HG02884 (cell line): ENCODE measurements at regions not wholly inside any gene's neighbourhood (a gene's known extent, or its start where the extent isn't known, plus 50 kb on each side); places are given as distances from the start of the nearest gene placed in this dataset.
"Not testable (repeated sequence)": the region's sequence is repeated elsewhere in the genome, so short reads cannot be mapped to it uniquely, and the experiment has no call there.

Source experiments
- ATAC-seq: cut with Tn5 transposase; IDR thresholded peaks from one replicate; pipeline ENCODE4 v1.9.1; 2021; ENCODE audit warnings: mild to moderate bottlenecking, moderate library complexity; ENCODE audit not compliant: unreplicated experiment

- no peak for ATAC-seq
These were observed 630.3 kb upstream of the KLHL4 start for GRCh38 chrX:86887341-86887740.

- no peak for ATAC-seq
These were observed 607.6 kb upstream of the KLHL4 start for GRCh38 chrX:86910027-86910426.

DNA sequence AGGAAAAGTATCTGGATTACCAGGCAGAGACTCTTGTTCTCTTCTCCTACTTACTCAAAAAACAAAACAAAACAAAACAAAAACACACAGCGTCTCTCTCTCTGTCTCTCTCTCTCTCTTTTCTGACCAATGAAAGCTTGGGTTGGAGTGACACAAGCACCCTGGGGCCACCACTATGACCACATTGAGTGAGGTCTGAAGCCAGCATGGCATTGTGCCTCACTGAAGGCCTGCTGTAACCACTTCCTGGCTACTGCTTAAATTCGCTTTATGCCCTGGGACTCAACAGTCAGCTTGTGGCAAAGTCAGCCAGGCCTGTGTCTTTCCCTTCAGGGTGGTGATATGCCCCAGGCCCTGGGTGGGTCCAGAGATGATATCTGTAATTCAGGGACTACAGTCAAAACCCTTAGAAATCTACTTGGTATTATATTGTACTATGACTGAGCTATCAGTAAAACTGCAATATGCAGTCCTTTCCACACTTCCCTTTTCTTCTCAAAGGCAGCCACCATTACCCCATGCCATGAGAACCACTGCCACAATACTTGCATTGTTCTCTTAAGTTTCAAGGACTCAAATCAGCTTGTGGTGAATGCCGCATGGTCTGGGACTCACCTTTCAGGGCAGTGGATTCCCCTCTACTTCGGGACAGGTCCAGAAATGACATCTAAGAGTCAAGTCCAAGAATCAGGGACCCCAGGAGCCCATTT lies 606.8 kb upstream of the KLHL4 start:
- ATAC-seq = no peak

GRCh38 chrX:86914569-86914968 lies 603.0 kb upstream of the KLHL4 start:
- no peak for ATAC-seq

- no peak for ATAC-seq
These were observed 599.6 kb upstream of the KLHL4 start for GRCh38 chrX:86917959-86918358.

DNA sequence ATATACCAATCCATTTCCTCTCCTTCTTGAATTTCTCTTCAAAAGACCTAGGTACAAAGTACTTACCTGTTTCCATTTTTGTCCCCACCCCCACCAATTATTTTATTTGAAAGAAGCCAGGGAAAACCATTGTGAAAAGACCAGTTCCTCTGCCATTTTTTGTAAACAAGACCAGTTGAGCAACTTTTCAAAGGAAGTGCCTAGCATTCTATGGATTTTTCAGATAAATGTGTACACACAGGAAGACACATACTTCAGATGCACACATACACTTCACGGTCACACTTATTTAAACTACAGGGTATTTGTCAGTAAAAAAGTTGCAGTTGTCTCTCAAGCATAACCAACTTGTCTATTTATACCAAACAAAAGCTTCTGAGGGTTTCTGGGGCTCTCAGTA lies 587.2 kb upstream of the KLHL4 start:
- no peak for ATAC-seq

DNA sequence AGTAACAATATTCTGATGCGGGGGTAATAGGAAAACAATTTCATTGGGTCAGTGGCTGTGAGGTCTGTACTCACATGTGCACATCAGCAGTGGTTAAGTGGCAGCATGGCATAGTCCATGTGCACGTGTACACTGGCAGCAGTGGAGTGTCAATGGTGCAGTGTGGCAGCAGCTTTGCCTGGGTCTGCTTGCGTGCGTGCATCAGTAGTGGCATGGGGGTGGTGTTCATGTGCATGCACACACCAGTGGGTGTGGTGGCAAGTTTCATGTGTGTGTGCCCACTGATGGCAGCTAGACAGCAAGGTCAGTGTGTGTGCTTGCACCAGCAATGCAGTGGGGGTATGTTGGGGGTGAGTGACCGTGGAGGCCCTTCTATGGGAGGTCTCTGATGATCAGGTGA lies 581.6 kb upstream of the KLHL4 start:
- no peak for ATAC-seq

- ATAC-seq = peak; percentile 76
These were observed 571.0 kb upstream of the KLHL4 start for GRCh38 chrX:86946569-86946968.

DNA sequence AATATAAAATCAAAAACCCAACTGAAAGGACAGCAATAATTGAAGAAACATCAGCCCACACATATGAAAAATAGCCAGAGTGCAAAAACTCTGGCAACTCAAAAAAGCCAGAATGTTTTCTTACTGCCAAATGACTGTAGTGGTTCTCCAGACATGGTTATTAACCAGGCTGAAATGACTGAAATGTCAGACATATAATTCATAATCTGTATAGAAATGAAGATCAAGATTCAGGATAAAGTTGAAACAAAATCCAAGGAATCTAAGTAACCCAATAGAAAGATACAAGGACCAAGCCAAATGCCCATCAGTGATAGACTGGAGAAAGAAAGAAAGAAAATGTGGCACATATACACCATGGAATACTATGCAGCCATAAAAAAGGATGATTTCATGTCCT lies 553.3 kb upstream of the KLHL4 start:
- ATAC-seq = no peak

- no peak for ATAC-seq
These were observed 536.2 kb upstream of the KLHL4 start for GRCh38 chrX:86981326-86981879.

GRCh38 chrX:86987351-86987750 lies 530.3 kb upstream of the KLHL4 start:
- not testable (repeated sequence) for ATAC-seq

DNA sequence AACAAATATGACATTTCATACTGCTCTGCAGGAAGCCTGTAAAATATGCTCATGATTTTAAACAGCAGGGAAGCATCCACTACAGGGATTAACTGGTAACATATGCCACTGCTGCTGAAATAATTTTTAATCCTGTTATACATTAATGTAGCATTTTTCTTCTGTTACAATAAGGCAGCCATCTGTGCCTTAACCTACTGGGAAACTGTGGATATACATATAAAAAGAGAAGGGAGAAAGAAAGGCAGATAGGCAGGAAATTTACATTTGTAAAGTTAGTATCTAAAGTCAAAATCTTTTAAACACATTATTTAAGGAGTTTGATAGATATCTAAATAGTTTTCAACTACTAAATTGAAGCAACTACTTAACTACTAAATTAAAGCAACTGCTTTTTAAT lies 514.6 kb upstream of the KLHL4 start:
- no peak for ATAC-seq

DNA sequence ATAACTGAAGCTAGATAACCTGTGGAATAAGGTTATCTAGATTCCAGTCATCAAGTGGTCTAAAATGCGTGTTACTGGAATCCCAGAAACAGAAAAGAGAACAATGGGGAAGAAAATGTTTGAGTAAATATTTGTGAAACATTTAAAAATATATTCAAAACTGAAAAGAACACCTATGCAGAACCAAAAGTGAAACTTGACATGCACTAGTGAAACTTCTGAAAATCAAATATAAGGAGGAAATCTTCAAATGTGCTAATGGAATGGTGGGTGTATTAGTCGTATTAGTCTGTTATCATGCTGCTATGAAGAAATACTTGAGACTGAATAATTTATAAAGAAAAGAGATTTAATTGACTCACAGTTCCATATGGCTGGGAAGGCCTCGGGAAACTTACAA lies 512.4 kb upstream of the KLHL4 start:
- ATAC-seq = no peak

DNA sequence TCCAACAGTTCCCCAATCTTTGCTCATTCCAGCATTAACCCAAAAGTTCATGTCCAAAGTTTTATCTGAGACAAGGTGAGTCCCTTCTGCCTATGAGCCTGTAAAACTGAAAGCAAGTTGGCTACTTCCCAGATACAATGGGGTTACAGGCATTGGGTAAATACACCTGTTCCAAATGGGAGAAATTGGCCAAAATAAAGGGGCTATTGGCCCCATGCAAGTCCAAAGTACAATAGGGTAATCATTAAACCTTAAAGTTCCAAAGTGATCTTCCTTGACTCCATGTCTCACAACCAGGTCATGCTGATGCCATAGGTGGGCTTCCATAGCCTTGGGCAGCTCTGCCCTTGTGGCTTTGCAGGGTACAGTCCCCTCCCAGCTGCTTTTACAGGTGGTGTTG lies 511.7 kb upstream of the KLHL4 start:
- ATAC-seq = no peak

DNA sequence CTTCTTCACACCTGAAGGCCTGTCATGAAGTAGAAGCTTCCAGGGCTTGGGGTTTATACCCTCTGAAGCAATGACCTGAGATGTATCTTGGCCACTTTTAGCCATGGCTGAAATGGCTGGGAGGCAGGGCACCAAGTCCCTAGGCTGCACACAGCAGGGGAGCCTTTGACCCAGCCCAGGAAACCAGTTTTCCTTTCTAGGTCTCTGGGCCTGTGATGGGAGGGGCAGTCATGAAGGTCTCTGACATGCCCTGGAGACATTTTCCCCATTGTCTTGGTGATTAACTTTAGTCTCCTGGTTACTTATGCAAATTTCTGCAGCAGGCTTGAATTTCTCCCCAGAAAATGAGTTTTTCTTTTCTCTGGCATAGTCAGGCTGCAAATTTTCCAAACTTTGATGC lies 511.0 kb upstream of the KLHL4 start:
- ATAC-seq = no peak

GRCh38 chrX:87017210-87017609 lies 500.4 kb upstream of the KLHL4 start:
- ATAC-seq = no peak

DNA sequence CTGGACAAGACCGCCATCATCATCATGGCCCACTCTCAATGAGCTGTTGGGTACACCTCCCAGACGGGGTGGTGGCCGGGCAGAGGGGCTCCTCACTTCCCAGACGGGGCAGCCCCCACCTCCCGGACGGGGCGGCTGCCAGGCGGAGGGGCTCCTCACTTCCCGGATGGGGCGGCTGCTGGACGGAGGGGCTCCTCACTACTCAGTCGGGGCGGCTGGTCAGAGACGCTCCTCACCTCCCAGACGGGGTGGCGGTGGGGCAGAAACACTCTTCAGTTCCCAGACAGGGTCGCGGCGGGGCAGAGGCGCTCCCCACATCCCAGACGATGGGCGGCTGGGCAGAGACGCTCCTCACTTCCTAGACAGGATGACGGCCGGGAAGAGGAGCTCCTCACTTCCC lies 484.5 kb upstream of the KLHL4 start:
- not testable (repeated sequence) for ATAC-seq

DNA sequence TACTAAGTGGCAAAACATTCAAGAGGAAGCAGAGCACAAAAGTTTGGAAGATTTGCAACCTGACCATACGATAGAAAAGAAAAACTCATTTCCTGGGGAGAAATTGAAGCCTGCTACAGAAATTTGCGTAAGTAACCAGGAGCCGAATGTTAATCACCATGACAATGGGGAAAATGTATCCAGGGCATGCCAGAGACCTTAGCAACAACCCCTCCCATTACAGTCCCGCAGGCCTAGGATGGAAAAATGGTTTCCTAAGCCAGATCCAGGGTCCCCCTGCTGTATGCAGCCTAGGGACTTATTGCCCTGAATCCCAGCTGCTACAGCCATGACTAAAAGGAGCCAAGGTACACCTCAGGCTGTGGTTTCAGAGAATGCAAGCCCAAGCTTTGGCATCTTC lies 472.2 kb upstream of the KLHL4 start:
- ATAC-seq = no peak

GRCh38 chrX:87049567-87049966 lies 468.0 kb upstream of the KLHL4 start:
- ATAC-seq = no peak

DNA sequence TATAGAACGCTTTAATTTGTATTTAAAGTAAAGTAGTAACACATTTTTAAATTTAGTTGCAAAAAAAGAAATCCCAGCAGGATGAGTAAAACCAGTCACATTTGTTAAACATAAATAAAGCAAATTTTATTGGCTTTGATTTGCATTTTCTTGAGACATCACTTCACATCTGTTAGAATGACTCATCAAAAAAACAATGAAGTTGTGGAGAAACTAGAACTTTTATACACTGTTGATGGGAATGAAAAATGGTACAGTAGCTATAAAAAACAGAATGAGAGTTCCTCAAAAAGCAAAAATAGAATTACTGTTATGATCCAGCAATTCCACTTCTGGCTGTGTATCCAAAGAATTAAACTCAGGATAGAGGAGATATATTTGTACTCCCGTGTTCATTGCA lies 454.0 kb upstream of the KLHL4 start:
- no peak for ATAC-seq

DNA sequence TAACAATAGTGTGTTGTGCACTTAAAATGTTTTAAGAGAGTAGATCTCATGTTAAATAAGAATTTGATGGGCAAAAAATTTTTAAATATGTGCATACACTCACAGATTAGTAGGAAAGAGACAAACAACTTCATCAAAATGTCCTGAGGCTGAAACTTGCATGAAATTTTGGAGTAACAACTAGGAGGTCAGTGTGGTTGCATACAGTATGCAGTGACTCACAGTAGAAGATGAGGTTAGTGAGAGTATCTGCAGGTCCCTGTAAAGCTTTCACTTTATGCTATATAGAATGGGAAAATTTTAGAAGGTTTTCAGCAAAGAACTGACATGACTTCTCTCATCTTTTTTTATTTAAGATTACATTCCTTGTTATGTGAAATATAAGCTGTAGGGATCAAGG lies 453.1 kb upstream of the KLHL4 start:
- ATAC-seq = no peak

- no peak for ATAC-seq
These were observed 449.7 kb upstream of the KLHL4 start for GRCh38 chrX:87067795-87068369.

GRCh38 chrX:87078231-87078630 lies 439.4 kb upstream of the KLHL4 start:
- no peak for ATAC-seq
